ENCODE measurements at regions not wholly inside any gene's neighbourhood (a gene's known extent, or its start where the extent isn't known, plus 50 kb on each side); places are given as distances from the start of the nearest gene placed in this dataset.

DNA sequence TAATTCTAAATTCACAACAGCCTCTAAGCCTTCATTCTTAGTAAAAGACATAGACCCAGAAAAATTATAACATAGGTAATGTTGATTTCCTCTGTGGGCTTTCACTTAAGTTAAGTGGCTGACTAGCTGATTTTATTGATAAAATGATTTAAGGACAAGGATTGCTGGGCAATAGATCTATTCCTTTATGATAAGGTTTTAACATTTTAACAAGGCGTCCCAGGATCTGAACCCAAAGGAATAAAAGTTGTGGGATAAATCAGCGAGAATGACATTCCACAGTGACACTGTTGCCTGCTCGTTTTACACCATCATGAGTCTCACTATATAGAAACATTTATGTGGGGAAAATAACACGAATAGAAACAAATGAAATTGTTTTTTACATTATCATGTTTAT is 1151.0 kb downstream of the ZPLD1 start:
- intact Hi-C loops (cut with DNase I, micrococcal nuclease): no loop called here
- Histone ChIP-seq H3K4me1 (ENCODE audit: low read depth) (no peaks in the 10 kb centered on the region), H3K9me3 (no peaks in the 10 kb centered on the region), H3K4me3 (no peak overlapping the region), H3K36me3 (ENCODE audit: low read depth) (no peaks in the 10 kb centered on the region)
- TF ChIP-seq CTCF (IDR thresholded peaks at IDR 0.05): no peak
- ATAC-seq (no peak), DNase-seq (no peak)

- TF ChIP-seq CTCF (IDR thresholded peaks at IDR 0.05): no peak
- H3K36me3 ChIP-seq (ENCODE audit: low read depth): no peaks in the 10 kb centered on the region
- intact Hi-C loops (cut with DNase I, micrococcal nuclease): no loop called here
- H3K9me3 ChIP-seq: no peaks in the 10 kb centered on the region
- H3K4me1 ChIP-seq (ENCODE audit: low read depth): no peaks in the 10 kb centered on the region
- ATAC-seq (no peak), DNase-seq (no peak)
- no peak overlapping the region for H3K4me3 ChIP-seq
These were observed 1155.0 kb downstream of the ZPLD1 start for GRCh38 chr3:103589770-103590169.

GRCh38 chr3:103600844-103601243 is 1166.0 kb downstream of the ZPLD1 start:
- no peak for ATAC-seq

DNA sequence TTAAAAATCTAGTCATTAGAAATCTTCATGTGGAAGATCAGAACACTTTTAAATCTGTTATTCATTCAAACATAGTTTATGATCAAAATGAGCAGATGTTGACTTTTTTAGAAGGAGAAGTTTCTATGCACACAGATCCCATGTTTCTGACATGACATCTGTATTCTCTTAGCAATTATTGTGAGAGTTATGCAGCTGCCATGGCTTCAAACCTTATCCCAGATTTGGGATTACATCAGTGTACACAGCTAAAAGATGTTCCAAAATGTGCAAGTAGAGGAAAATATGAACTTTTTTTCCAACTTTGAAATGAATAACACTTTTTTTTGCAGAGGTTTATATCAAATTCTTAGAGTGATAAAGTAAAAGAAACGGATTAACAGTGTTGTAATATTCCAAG is 1166.9 kb downstream of the ZPLD1 start:
- no peak for TF ChIP-seq CTCF (IDR thresholded peaks at IDR 0.05)
- Histone ChIP-seq H3K36me3 (ENCODE audit: low read depth) (no peaks in the 10 kb centered on the region), H3K4me3 (no peak overlapping the region), H3K9me3 (no peaks in the 10 kb centered on the region), H3K4me1 (ENCODE audit: low read depth) (no peaks in the 10 kb centered on the region)
- ATAC-seq (no peak), DNase-seq (no peak)
- intact Hi-C loops (cut with DNase I, micrococcal nuclease): no loop called here

More at GRCh38 chr3:103600844-103601243, 1166.0 kb downstream of the ZPLD1 start:
- no peaks in the 10 kb centered on the region for H3K9me3 ChIP-seq
- DNase-seq: no peak
- no peaks in the 10 kb centered on the region for H3K4me1 ChIP-seq (ENCODE audit: low read depth)
- no peak overlapping the region for H3K4me3 ChIP-seq
- H3K36me3 ChIP-seq (ENCODE audit: low read depth): no peaks in the 10 kb centered on the region
- intact Hi-C loops (cut with DNase I, micrococcal nuclease): no loop called here
- no peak for TF ChIP-seq CTCF (IDR thresholded peaks at IDR 0.05)

DNA sequence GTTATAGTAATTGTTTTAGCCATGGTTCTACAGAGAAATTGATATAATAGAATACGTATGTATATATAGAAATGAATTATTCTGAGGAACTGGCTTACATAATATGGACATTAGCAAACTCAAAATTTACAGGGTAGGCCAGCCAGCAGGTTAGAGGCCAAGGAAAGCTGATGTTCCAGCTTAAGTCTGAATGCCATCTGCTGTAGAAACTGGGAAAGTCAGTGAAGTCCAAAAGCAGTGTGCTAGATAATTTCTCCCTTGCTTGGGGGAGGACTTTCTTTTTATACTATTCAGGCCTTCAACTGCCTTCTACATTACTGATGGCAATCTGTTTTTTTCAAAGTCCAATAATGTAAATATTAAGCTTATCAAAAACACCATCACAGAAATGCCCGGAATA is 1174.7 kb downstream of the ZPLD1 start:
- H3K36me3 ChIP-seq (ENCODE audit: low read depth): no peaks in the 10 kb centered on the region
- no peaks in the 10 kb centered on the region for H3K4me1 ChIP-seq (ENCODE audit: low read depth)
- no peak overlapping the region for H3K4me3 ChIP-seq
- no peaks in the 10 kb centered on the region for H3K9me3 ChIP-seq
- ATAC-seq (no peak), DNase-seq (no peak)
- no peak for TF ChIP-seq CTCF (IDR thresholded peaks at IDR 0.05)
- intact Hi-C loops (cut with DNase I, micrococcal nuclease): no loop called here
